Panc1 (cell line): ENCODE measurements at regions not wholly inside any gene's neighbourhood (a gene's known extent, or its start where the extent isn't known, plus 50 kb on each side); places are given as distances from the start of the nearest gene placed in this dataset.

Source experiments
- ATAC-seq: fragments of 200-7000 bp; cut with Tn5 transposase; 2 replicates; pipeline ENCODE4 v1.9.1; 2020; ENCODE audit warnings: mild to moderate bottlenecking, moderate library complexity
- BruUV-seq: library from RNA; stranded (reverse); fragments of 400-500 nt; replicated peaks from 2 replicates; lab custom pipeline; 2021; lab: Mats Ljungman, UMichigan
- CTCF ChIA-PET: fragments of 300-600 bp; sonication (Branson Sonifier 250); formaldehyde crosslinking; loops from one replicate; lab custom pipeline; 2022; ENCODE audit warnings: antibody characterized with exemption; lab: Charles Lee
- POLR2A ChIA-PET: fragments of 300-600 bp; sonication (Branson Sonifier 250); formaldehyde crosslinking; loops from one replicate; lab custom pipeline; 2022; ENCODE audit warnings: antibody characterized with exemption; lab: Charles Lee
- DNase-seq: peaks from one replicate; pipeline ENCODE4 v3.0.0-alpha.2; 2010; ENCODE audit warnings: low read depth, low spot score
- H3K27ac ChIP-seq: 2 replicates; pipeline ENCODE4 v1.5.1; 2011; ENCODE audit warnings: mild to moderate bottlenecking, low read length, inconsistent platforms
- H3K27me3 ChIP-seq: fragments of 200-500 bp; sonication (Bioruptor generic); 2 replicates; pipeline ENCODE4 v1.6.0; 2014; ENCODE audit warnings: low read length, inconsistent platforms; ENCODE audit not compliant: control insufficient read depth, insufficient read depth
- H3K36me3 ChIP-seq: fragments of 200-500 bp; sonication (Bioruptor generic); 2 replicates; pipeline ENCODE4 v1.5.1; 2014; ENCODE audit warnings: inconsistent platforms, mild to moderate bottlenecking, low read length, moderate library complexity; ENCODE audit not compliant: control insufficient read depth, insufficient read depth
- H3K4me1 ChIP-seq: 2 replicates; pipeline ENCODE4 v1.5.1; 2011; ENCODE audit warnings: inconsistent platforms, mild to moderate bottlenecking, low read length, moderate library complexity; ENCODE audit not compliant: control insufficient read depth, insufficient read depth
- H3K4me3 ChIP-seq, 2 experiments: 2 replicates each; pipeline ENCODE4 v1.5.1; 2011 to 2012; ENCODE audit warnings: low read depth in 2 of 2, low read length in 2 of 2, mild to moderate bottlenecking in 2 of 2, inconsistent platforms in 1 of 2, moderate library complexity in 1 of 2
- H3K9me3 ChIP-seq: fragments of 200-500 bp; sonication (Bioruptor generic); 2 replicates; pipeline ENCODE4 v1.5.1; 2014; ENCODE audit warnings: low read depth, mild to moderate bottlenecking, inconsistent platforms, low read length, moderate library complexity; ENCODE audit not compliant: control insufficient read depth, insufficient read depth
- POLR2AphosphoS5 ChIP-seq: IDR thresholded peaks from 2 replicates; pipeline ENCODE4 v1.6.1; 2012; ENCODE audit warnings: mild to moderate bottlenecking, low read depth, low read length, moderate library complexity
- SIN3A ChIP-seq: IDR thresholded peaks from 2 replicates; pipeline ENCODE4 v1.6.1; 2012; ENCODE audit warnings: low read depth, mild to moderate bottlenecking, low read length, moderate library complexity, borderline replicate concordance; ENCODE audit not compliant: insufficient read depth
- TCF7L2 ChIP-seq: IDR thresholded peaks from 2 replicates; pipeline ENCODE4 v1.6.1; 2011; ENCODE audit warnings: mild to moderate bottlenecking, low read depth, low read length, inconsistent platforms
- in situ Hi-C: cut with HindIII; loops from 2 replicates; pipeline ENCODE4 v1.10.0; 2016; ENCODE audit warnings: low sequenced_read_pairs, low pct_unique_long_range_greater_than_20kb
- intact Hi-C: fragments of 100-400 bp; cut with micrococcal nuclease; formaldehyde crosslinking; loops from one replicate; pipeline ENCODE4 v1.10.0; 2022; ENCODE audit not compliant: unreplicated experiment
- TF ChIP-seq, protein P1 (sequence below): fragments of 450-650 bp; IDR thresholded peaks from 2 replicates; pipeline ENCODE4 v1.5.1; 2017; ENCODE audit warnings: mild to moderate bottlenecking
- TF ChIP-seq, protein P2 (sequence below), 2 experiments: IDR thresholded peaks; 2 replicates each; pipeline ENCODE4 v1.6.1; 2011 to 2012; ENCODE audit warnings: low read depth in 2 of 2, control low read depth in 1 of 2, low read length in 1 of 2, mild to moderate bottlenecking in 1 of 2, moderate library complexity in 1 of 2; ENCODE audit not compliant: insufficient read depth in 1 of 2

DNA sequence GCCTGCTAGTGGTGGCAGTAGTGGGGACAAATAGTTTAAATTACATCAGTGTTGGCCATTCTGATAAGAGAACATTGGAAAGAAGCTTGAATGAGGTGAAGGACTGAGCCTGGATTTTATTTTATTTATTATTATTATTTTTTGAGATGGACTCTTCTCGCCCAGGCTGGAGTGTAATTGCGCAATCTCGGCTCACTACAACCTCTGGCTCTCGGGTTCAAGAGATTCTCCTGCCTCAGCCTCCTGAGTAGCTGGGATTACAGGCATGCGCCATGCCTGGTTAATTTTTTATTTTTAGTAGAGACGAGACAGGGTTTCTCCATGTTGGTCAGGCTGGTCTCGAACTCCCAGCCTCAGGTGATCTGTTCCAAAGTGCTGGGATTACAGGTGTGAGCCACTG lies 739.4 kb downstream of the AACS start:
- CTCF ChIA-PET: no interaction called here
- no peaks in the 10 kb centered on the region for H3K9me3 ChIP-seq
- in situ Hi-C loops (no loop called here), intact Hi-C loops (no loop called here)
- H3K4me3 ChIP-seq: no peak overlapping the region
- no peak overlapping the region for H3K27ac ChIP-seq
- H3K4me1 ChIP-seq: no peaks in the 10 kb centered on the region
- H3K27me3 ChIP-seq: no peaks in the 10 kb centered on the region
- DNase-seq: no peak
- POLR2A ChIA-PET: no interaction called here
- TF ChIP-seq TCF7L2 (no peak), POLR2AphosphoS5 (no peak), SIN3A (no peak)
- TF ChIP-seq, protein P1, sequence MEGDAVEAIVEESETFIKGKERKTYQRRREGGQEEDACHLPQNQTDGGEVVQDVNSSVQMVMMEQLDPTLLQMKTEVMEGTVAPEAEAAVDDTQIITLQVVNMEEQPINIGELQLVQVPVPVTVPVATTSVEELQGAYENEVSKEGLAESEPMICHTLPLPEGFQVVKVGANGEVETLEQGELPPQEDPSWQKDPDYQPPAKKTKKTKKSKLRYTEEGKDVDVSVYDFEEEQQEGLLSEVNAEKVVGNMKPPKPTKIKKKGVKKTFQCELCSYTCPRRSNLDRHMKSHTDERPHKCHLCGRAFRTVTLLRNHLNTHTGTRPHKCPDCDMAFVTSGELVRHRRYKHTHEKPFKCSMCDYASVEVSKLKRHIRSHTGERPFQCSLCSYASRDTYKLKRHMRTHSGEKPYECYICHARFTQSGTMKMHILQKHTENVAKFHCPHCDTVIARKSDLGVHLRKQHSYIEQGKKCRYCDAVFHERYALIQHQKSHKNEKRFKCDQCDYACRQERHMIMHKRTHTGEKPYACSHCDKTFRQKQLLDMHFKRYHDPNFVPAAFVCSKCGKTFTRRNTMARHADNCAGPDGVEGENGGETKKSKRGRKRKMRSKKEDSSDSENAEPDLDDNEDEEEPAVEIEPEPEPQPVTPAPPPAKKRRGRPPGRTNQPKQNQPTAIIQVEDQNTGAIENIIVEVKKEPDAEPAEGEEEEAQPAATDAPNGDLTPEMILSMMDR: no peak
- TF ChIP-seq, protein P2, sequence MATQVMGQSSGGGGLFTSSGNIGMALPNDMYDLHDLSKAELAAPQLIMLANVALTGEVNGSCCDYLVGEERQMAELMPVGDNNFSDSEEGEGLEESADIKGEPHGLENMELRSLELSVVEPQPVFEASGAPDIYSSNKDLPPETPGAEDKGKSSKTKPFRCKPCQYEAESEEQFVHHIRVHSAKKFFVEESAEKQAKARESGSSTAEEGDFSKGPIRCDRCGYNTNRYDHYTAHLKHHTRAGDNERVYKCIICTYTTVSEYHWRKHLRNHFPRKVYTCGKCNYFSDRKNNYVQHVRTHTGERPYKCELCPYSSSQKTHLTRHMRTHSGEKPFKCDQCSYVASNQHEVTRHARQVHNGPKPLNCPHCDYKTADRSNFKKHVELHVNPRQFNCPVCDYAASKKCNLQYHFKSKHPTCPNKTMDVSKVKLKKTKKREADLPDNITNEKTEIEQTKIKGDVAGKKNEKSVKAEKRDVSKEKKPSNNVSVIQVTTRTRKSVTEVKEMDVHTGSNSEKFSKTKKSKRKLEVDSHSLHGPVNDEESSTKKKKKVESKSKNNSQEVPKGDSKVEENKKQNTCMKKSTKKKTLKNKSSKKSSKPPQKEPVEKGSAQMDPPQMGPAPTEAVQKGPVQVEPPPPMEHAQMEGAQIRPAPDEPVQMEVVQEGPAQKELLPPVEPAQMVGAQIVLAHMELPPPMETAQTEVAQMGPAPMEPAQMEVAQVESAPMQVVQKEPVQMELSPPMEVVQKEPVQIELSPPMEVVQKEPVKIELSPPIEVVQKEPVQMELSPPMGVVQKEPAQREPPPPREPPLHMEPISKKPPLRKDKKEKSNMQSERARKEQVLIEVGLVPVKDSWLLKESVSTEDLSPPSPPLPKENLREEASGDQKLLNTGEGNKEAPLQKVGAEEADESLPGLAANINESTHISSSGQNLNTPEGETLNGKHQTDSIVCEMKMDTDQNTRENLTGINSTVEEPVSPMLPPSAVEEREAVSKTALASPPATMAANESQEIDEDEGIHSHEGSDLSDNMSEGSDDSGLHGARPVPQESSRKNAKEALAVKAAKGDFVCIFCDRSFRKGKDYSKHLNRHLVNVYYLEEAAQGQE (IDR thresholded peaks at IDR 0.05; ENCODE audit: insufficient read depth in 1 of 2, low read depth in 2 of 2, low read length in 1 of 2): no peak
- no peaks in the 10 kb centered on the region for H3K36me3 ChIP-seq
- ATAC-seq: no peak
- no TSS peak for BruUV-seq

DNA sequence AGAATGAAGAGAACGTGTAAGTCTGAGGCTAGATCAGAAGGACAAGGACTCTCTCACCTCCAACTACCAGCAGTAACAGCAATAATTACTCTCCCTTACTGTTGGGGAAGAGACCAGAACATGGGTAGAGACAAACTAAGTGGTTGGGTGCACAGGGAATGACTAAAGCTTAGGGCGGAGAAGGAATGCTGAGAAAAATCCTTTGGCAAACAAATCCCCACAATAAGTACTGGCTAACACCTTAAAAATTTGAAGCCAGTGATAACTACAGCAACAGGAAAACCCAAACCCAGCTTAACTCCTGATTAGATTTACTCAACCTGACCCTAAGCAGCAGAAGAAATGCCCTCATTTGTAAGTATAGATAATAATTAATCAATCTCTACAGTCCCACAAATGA lies 759.0 kb downstream of the AACS start:
- Histone ChIP-seq H3K9me3 (0 out of 2 replicates have a peak, but pooled peaks cover 2% of the 10 kb centered on the region), H3K36me3 (no peaks in the 10 kb centered on the region), H3K27me3 (no peaks in the 10 kb centered on the region), H3K4me1 (no peaks in the 10 kb centered on the region), H3K4me3 (no peak overlapping the region), H3K27ac (no peak overlapping the region)
- TF ChIP-seq SIN3A (no peak), POLR2AphosphoS5 (no peak), TCF7L2 (no peak)
- TF ChIP-seq, protein P1: no peak
- TF ChIP-seq, protein P2 (IDR thresholded peaks at IDR 0.05; ENCODE audit: insufficient read depth in 1 of 2, low read depth in 2 of 2, low read length in 1 of 2): no peak
- CTCF ChIA-PET: no interaction called here
- DNase-seq (no peak), ATAC-seq (no peak)
- in situ Hi-C loops (no loop called here), intact Hi-C loops (no loop called here)
- POLR2A ChIA-PET: no interaction called here
- no TSS peak for BruUV-seq
